ENCODE measurements at regions not wholly inside any gene's neighbourhood (a gene's known extent, or its start where the extent isn't known, plus 50 kb on each side); places are given as distances from the start of the nearest gene placed in this dataset.

DNA sequence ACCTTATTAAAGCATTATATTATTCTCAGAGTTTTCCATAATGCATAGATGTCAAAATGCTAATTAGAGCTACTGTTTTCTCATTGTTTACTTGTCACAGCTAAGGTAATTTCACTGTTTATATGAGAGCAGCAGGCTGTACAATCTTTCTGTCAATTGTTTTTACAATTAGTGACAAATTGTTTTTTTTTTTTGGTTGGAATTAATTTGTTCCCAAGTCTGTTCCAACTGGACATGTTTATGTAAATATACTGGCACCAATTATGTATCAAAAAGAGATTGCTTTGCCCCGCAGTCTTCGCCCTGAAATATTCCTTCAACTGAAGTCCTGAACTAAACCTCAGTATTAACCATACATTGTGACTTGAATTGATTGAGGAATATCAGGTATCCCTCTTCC is 72.3 kb upstream of the GRIA4 start:
- no peak for TF ChIP-seq EZH2 (IDR thresholded peaks at IDR 0.05; ENCODE audit: low read depth)
- TF ChIP-seq, protein P1, sequence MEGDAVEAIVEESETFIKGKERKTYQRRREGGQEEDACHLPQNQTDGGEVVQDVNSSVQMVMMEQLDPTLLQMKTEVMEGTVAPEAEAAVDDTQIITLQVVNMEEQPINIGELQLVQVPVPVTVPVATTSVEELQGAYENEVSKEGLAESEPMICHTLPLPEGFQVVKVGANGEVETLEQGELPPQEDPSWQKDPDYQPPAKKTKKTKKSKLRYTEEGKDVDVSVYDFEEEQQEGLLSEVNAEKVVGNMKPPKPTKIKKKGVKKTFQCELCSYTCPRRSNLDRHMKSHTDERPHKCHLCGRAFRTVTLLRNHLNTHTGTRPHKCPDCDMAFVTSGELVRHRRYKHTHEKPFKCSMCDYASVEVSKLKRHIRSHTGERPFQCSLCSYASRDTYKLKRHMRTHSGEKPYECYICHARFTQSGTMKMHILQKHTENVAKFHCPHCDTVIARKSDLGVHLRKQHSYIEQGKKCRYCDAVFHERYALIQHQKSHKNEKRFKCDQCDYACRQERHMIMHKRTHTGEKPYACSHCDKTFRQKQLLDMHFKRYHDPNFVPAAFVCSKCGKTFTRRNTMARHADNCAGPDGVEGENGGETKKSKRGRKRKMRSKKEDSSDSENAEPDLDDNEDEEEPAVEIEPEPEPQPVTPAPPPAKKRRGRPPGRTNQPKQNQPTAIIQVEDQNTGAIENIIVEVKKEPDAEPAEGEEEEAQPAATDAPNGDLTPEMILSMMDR (conservative IDR thresholded peaks at IDR 0.05): no peak
- POLR2A ChIA-PET (ENCODE audit: unreplicated experiment): no interaction called here
- CTCF ChIA-PET: no interaction called here

DNA sequence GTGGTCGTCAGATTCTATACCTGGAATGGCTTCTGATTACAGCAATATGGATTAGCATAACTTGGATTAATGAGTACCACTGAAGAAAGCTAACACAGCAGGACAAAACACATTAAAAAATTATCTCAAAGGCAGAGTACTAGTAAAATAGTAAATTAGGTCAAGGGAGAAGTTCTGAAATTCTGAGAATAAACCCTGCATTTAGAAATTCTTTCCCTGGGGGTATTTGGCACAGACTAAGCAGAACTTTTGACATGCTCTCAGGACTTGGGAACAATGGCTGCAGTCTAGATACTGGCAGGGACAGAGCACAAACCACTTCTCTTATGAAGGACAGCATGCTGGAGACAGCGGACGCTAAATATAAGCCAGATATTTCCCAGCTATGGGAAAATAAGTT is 85.6 kb upstream of the GRIA4 start:
- H3K4me2 ChIP-seq: no peak overlapping the region
- no peaks in the 10 kb centered on the region for H3K79me2 ChIP-seq (ENCODE audit: low read depth)
- intact Hi-C loops (cut with micrococcal nuclease; ENCODE audit: unreplicated experiment): no loop called here
- POLR2A ChIA-PET (ENCODE audit: unreplicated experiment): no interaction called here
- no peaks in the 10 kb centered on the region for H3K4me1 ChIP-seq (replicated peaks; ENCODE audit: insufficient read depth)
- no peaks in the 10 kb centered on the region for H4K20me1 ChIP-seq (ENCODE audit: insufficient read depth)
- no TSS peak for BruUV-seq (replicated peaks)
- H3K4me3 ChIP-seq: no peak overlapping the region
- H3K9me3 ChIP-seq (ENCODE audit: insufficient read depth, low read depth): no peaks in the 10 kb centered on the region
- DNase-seq: no peak
- no peaks in the 10 kb centered on the region for H3K9me2 ChIP-seq (ENCODE audit: insufficient read depth)
- H3F3A ChIP-seq (ENCODE audit: insufficient read depth, low read depth): no peaks in the 10 kb centered on the region
- CTCF ChIA-PET: no interaction called here
- no peak overlapping the region for H3K27ac ChIP-seq
- TF ChIP-seq, protein P1 (conservative IDR thresholded peaks at IDR 0.05): no peak
- no peak for TF ChIP-seq EZH2 (IDR thresholded peaks at IDR 0.05; ENCODE audit: low read depth)
- H2AFZ ChIP-seq: no peak overlapping the region
- H3K27me3 ChIP-seq (ENCODE audit: insufficient read depth, low read depth): no peaks in the 10 kb centered on the region
- H3K36me3 ChIP-seq (ENCODE audit: low read depth): no peaks in the 10 kb centered on the region

More for the DNA sequence above, 72.3 kb upstream of the GRIA4 start:
- Histone ChIP-seq H3K4me2 (no peak overlapping the region), H3K36me3 (ENCODE audit: low read depth) (no peaks in the 10 kb centered on the region), H3K4me3 (no peak overlapping the region), H3K27me3 (ENCODE audit: insufficient read depth, low read depth) (no peaks in the 10 kb centered on the region), H2AFZ (no peak overlapping the region), H3K9me2 (ENCODE audit: insufficient read depth) (no peaks in the 10 kb centered on the region), H3K27ac (no peak overlapping the region), H3F3A (ENCODE audit: insufficient read depth, low read depth) (no peaks in the 10 kb centered on the region), H3K4me1 (replicated peaks; ENCODE audit: insufficient read depth) (no peaks in the 10 kb centered on the region), H4K20me1 (ENCODE audit: insufficient read depth) (no peaks in the 10 kb centered on the region), H3K9me3 (ENCODE audit: insufficient read depth, low read depth) (no peaks in the 10 kb centered on the region), H3K79me2 (ENCODE audit: low read depth) (no peaks in the 10 kb centered on the region)
- no peak for DNase-seq
- intact Hi-C loops (cut with micrococcal nuclease; ENCODE audit: unreplicated experiment): no loop called here
- no TSS peak for BruUV-seq (replicated peaks)

DNA sequence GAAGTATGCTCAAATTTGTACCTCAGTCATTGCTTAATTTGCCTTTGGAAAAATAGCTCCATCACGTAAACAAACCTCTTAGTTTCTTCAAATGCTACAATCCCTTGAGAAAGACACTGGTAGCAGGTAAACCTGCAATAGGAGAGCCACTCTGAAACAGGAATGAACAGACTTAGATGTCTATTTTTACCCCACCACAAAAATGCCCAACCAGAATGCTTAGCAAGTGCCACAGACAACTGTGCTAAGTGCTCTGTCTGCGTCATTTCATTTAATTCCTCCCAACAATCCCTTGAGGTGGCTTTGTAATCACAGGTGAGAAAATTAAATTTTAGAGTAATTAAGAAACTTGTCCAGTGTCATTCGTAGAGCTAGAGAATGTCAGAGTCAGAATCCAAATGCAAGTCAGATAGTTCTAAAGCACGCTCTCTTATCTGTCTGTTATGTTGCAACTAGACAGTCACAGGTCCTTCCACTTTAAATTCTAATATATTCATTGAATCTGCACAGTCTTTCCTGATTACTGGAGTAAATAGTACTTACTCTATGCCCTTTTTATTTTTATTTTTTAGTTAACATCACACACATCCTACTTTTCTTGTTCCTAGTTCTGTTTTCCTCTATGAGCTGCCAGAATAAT is 89.0 kb upstream of the GRIA4 start:
- intact Hi-C loops (cut with micrococcal nuclease; ENCODE audit: unreplicated experiment): no loop called here
- H3K27ac ChIP-seq: no peak overlapping the region
- H3K4me1 ChIP-seq (replicated peaks; ENCODE audit: insufficient read depth): no peaks in the 10 kb centered on the region
- DNase-seq: no peak
- POLR2A ChIA-PET (ENCODE audit: unreplicated experiment): interaction anchor here (0.7 kb wide), 1 partner anchor 110 kb away, joined by 6 read pairs; no protein-coding TSS in a partner anchor
- H3K4me3 ChIP-seq: no peak overlapping the region
- H3K9me2 ChIP-seq (ENCODE audit: insufficient read depth): no peaks in the 10 kb centered on the region
- no peaks in the 10 kb centered on the region for H3F3A ChIP-seq (ENCODE audit: insufficient read depth, low read depth)
- no peaks in the 10 kb centered on the region for H3K36me3 ChIP-seq (ENCODE audit: low read depth)
- BruUV-seq (replicated peaks): no TSS peak
- TF ChIP-seq EZH2 (IDR thresholded peaks at IDR 0.05; ENCODE audit: low read depth): no peak
- TF ChIP-seq, protein P1 (conservative IDR thresholded peaks at IDR 0.05): no peak
- H3K27me3 ChIP-seq (ENCODE audit: insufficient read depth, low read depth): no peaks in the 10 kb centered on the region
- H3K79me2 ChIP-seq (ENCODE audit: low read depth): no peaks in the 10 kb centered on the region
- CTCF ChIA-PET: no interaction called here
- no peak overlapping the region for H3K4me2 ChIP-seq
- H3K9me3 ChIP-seq (ENCODE audit: insufficient read depth, low read depth): no peaks in the 10 kb centered on the region
- no peaks in the 10 kb centered on the region for H4K20me1 ChIP-seq (ENCODE audit: insufficient read depth)
- H2AFZ ChIP-seq: no peak overlapping the region

All from PC-9 (cell line).